Activated CD4-positive, alpha-beta T cell treated with anti-CD3 and anti-CD28 coated beads, Interleukin-2, amount 50 U/mL, for 24 hours (primary cell): ENCODE measurements at regions not wholly inside any gene's neighbourhood (a gene's known extent, or its start where the extent isn't known, plus 50 kb on each side); places are given as distances from the start of the nearest gene placed in this dataset.

ENCODE experiments used
- DNase-seq, 2 donors: peaks; one replicate each; pipeline ENCODE4 v3.0.0-alpha.2; 2020; ENCODE audit warnings: low read depth in 1 of 2, low spot score in 1 of 2

- DNase-seq, result no peak
These were observed 272.8 kb upstream of the SLC35B3 start for GRCh38 chr6:8707956-8708772.

GRCh38 chr6:8707369-8707768 is 272.0 kb upstream of the SLC35B3 start:
- DNase-seq, result no peak

DNA sequence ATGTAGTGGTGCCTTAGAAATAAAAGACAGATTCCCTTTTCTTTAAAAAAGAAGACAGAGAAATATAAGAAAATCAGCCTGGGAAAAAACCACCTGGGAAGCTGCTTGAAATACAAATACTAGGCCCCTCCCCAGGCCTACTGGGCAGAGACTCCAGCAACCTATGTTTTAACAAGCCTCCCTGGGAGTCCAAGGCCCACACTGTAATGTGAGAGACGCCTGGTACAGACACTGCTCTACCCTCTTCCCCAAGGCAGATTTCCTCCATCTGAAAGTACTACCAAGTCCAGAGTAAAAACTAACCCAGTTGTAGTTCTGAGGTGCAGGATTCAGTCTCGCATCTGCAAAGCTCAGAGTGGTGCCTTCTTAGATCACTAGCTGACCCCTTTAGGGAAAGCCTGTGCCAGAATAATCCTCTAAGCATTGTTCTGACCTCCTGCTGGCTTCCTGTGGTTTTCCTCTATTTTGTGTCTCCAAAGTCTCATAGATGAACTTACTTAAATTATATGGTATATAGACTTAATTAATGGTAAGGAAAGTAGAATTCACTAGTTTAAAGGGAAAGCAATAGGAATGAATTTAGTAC is 270.2 kb upstream of the SLC35B3 start:
- no peak for DNase-seq

GRCh38 chr6:8703059-8703458 is 267.7 kb upstream of the SLC35B3 start:
- DNase-seq, result no peak

GRCh38 chr6:8688821-8689220 is 253.5 kb upstream of the SLC35B3 start:
- DNase-seq, result no peak

DNA sequence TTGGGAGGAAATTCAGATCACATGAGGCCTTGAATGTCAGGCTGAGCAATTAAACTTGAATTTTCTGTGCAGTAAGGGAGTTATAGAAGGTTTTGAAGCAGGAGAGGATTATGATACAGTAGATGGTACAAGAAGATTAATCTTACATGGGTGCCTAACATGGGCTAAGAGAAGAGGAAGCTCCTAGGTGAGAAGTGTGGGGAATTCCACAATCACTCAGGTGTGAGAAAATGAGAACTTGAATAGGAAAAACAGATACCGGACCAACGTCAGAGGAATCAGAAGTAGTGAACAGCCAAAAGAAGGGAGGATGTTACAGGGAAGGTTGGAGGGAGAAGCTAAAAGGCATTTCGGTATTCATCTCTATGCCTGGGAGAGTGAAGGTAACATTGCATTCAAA is 250.7 kb upstream of the SLC35B3 start:
- DNase-seq, result no peak

GRCh38 chr6:8683204-8683603 is 247.9 kb upstream of the SLC35B3 start:
- DNase-seq, result no peak

- no peak for DNase-seq
These were observed 244.5 kb upstream of the SLC35B3 start for GRCh38 chr6:8679823-8680222.

DNA sequence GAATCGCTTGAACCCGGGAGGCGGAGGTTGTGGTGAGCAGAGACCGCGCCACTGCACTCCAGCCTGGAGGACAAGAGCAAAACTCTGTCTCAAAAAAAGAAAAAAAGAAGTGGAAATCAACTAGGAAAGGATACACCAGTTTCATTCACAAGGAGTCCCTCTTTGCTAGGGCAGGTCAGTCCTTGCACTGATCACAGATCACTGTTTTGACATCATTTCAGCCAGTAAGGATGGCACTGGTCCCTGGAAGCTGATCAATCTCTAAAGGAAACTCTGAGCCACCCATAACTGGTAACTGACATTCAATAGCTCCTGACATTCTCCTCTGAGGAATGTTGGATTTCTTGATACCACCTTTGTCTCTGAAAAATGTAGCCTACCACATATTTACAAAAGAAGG is 243.1 kb upstream of the SLC35B3 start:
- no peak for DNase-seq

- DNase-seq, result no peak
These were observed 238.8 kb upstream of the SLC35B3 start for GRCh38 chr6:8674126-8674525.

GRCh38 chr6:8672882-8673281 is 237.5 kb upstream of the SLC35B3 start:
- DNase-seq, result no peak

- no peak for DNase-seq
These were observed 235.4 kb upstream of the SLC35B3 start for GRCh38 chr6:8670792-8671191.

GRCh38 chr6:8664700-8665099 is 229.4 kb upstream of the SLC35B3 start:
- DNase-seq, result no peak

DNA sequence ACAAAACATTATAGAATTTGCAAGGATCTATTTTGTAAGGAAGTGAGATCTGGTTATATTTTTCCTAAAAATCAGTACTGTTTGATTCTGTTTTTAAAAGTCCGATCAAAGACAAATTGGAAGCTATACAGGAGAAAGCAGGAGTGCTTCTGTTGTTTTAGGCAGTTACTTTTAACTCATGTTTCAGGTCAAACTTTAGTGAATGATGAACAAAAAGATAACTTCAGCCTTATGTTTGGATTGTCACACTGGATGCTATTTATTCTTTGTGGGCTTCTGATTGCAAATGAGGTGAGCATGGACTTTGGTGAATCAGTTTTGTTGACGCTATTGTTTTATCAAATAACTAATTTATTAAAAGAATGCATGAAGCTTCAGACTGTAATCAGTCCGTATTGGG is 228.7 kb upstream of the SLC35B3 start:
- no peak for DNase-seq

- DNase-seq, result no peak
These were observed 224.3 kb upstream of the SLC35B3 start for GRCh38 chr6:8659404-8660189.

DNA sequence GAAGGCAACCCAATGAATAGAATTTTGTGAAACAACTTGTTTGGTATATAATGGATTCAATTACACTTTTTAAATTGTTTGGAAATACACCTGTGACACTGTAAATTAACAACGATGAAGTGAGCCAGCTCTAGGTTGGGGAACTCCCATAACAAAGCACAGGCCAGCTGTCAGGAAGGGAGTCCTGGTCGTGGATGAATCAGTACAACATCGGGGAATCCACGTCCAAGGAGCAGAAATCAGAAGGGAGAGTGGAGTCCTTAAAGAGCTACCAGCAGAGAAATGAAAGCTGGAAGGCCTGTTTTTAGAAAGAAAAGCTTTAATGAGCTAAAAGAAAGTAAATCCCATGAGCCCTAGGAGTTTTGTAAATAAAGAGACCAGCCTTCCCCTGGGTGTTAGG is 223.1 kb upstream of the SLC35B3 start:
- no peak for DNase-seq

- no peak for DNase-seq
These were observed 222.2 kb upstream of the SLC35B3 start for GRCh38 chr6:8657522-8657921.

DNA sequence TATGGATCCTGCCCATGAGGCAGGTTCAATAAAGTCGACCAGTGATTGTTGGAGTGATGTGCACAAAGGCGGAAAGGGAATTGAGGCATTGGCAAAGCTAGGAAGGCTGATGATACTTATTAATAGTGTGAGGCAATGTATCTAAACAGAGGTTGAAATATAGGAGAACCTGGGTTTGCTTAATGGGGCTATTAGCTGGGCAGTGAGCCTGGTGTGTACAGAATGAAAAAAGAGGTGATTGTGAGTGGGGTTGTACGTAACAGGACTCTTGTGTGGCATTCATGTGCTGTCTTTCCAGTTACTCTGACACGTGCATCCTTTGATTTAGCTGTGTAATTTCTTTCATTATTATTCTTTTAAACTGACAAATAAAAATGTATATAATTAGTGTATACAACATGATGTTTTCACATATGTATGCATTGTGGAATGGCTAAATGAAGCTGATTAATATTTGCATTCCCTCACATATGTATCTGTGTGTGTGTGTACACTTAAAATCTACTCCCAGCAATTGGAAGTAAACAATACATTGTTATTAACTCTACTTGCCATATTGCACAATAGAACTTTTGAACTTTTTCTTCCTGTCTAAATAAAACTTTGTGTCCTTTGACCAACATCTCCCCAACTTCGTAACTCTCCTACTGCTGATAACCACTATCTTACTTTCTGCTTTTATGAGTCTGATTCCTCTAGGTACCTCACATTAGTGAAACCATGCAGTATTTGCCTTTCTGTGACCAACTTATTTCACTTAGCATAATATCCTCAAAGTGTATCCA is 220.5 kb upstream of the SLC35B3 start:
- DNase-seq, result no peak

- DNase-seq, result no peak
These were observed 217.4 kb upstream of the SLC35B3 start for GRCh38 chr6:8652710-8653109.

GRCh38 chr6:8651998-8652397 is 216.7 kb upstream of the SLC35B3 start:
- DNase-seq, result no peak

DNA sequence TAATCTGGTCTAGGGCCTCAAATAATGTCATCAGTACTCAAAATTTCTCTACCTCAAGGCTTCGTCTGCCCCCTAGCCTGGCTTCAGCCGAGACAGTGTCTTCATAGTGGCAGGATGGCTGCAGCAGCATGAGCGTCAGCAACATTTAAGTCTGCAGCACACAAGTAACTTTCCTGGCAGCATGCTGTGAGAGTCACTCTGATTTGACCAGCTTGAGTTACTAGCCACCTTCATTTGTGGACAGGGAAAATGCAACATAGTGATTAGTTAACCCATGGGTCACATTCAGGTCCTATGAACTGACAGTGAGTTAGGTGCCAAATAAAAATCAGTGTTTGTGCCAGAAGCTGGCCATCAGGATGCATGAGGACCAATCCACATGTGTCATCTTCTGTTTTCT is 209.9 kb upstream of the SLC35B3 start:
- no peak for DNase-seq
